H9 (cell line): ENCODE measurements at regions not wholly inside any gene's neighbourhood (a gene's known extent, or its start where the extent isn't known, plus 50 kb on each side); places are given as distances from the start of the nearest gene placed in this dataset.

ENCODE experiments used
- DNase-seq: peaks from one replicate; pipeline ENCODE4 v3.0.0-alpha.2; 2017
- H2AFZ ChIP-seq: one replicate; pipeline ENCODE4 v1.6.1; 2013; ENCODE audit warnings: mild to moderate bottlenecking, low read length, control low read depth, moderate library complexity
- H2AK5ac ChIP-seq: 2 replicates; pipeline ENCODE4 v1.6.1; 2013; ENCODE audit warnings: low read length, control low read depth, mixed read lengths; ENCODE audit not compliant: insufficient read length
- H2BK120ac ChIP-seq: one replicate; pipeline ENCODE4 v1.6.1; 2013; ENCODE audit warnings: low read depth, mild to moderate bottlenecking, low read length, control low read depth, inconsistent platforms; ENCODE audit not compliant: poor library complexity, severe bottlenecking
- H2BK12ac ChIP-seq: 2 replicates; pipeline ENCODE4 v1.6.1; 2013; ENCODE audit warnings: low read length, control low read depth, mixed read lengths, low read depth; ENCODE audit not compliant: insufficient read length
- H2BK15ac ChIP-seq: 2 replicates; pipeline ENCODE4 v1.6.1; 2013; ENCODE audit warnings: low read depth, low read length, control low read depth
- H2BK20ac ChIP-seq: one replicate; pipeline ENCODE4 v1.6.1; 2013; ENCODE audit warnings: low read depth, mild to moderate bottlenecking, low read length, control low read depth, inconsistent platforms; ENCODE audit not compliant: poor library complexity, severe bottlenecking
- H2BK5ac ChIP-seq: 2 replicates; pipeline ENCODE4 v1.6.1; 2013; ENCODE audit warnings: low read length, control low read depth, mixed read lengths; ENCODE audit not compliant: insufficient read length
- H3K14ac ChIP-seq: 2 replicates; pipeline ENCODE4 v1.6.1; 2013; ENCODE audit warnings: low read length, control low read depth; ENCODE audit not compliant: insufficient read depth
- H3K18ac ChIP-seq: 2 replicates; pipeline ENCODE4 v1.6.1; 2013; ENCODE audit warnings: low read depth, mild to moderate bottlenecking, mixed read lengths, low read length, control low read depth; ENCODE audit not compliant: insufficient read length
- H3K23ac ChIP-seq: 2 replicates; pipeline ENCODE4 v1.6.1; 2013; ENCODE audit warnings: low read length, control low read depth, mixed read lengths, low read depth; ENCODE audit not compliant: insufficient read length
- H3K23me2 ChIP-seq: 2 replicates; pipeline ENCODE4 v1.6.1; 2013; ENCODE audit warnings: low read depth, mild to moderate bottlenecking, mixed read lengths, low read length, control low read depth; ENCODE audit not compliant: insufficient read length, poor library complexity, severe bottlenecking
- H3K27ac ChIP-seq: 2 replicates; pipeline ENCODE4 v1.5.1; 2013; ENCODE audit warnings: low read length, control low read depth, mixed read lengths, low read depth; ENCODE audit not compliant: insufficient read length
- H3K27me3 ChIP-seq: 2 replicates; pipeline ENCODE4 v1.6.1; 2013; ENCODE audit warnings: low read length, control low read depth, inconsistent platforms; ENCODE audit not compliant: insufficient read depth
- H3K4ac ChIP-seq: 2 replicates; pipeline ENCODE4 v1.6.1; 2013; ENCODE audit warnings: low read depth, mild to moderate bottlenecking, control low read depth, inconsistent platforms, low read length, moderate library complexity
- H3K4me1 ChIP-seq: 2 replicates; pipeline ENCODE4 v1.6.1; 2013; ENCODE audit warnings: low read length, control low read depth, inconsistent platforms; ENCODE audit not compliant: insufficient read depth
- H3K4me2 ChIP-seq: 2 replicates; pipeline ENCODE4 v1.6.1; 2013; ENCODE audit warnings: low read length, control low read depth, mixed read lengths; ENCODE audit not compliant: insufficient read length, insufficient read depth
- H3K56ac ChIP-seq: 2 replicates; pipeline ENCODE4 v1.6.1; 2013; ENCODE audit warnings: low read depth, mild to moderate bottlenecking, mixed read lengths, low read length, control low read depth; ENCODE audit not compliant: insufficient read length
- H3K79me1 ChIP-seq: 2 replicates; pipeline ENCODE4 v1.6.1; 2013; ENCODE audit warnings: low read depth, mild to moderate bottlenecking, moderate library complexity, low read length, control low read depth, inconsistent platforms; ENCODE audit not compliant: insufficient read depth, poor library complexity, severe bottlenecking
- H3K79me2 ChIP-seq: 2 replicates; pipeline ENCODE4 v1.6.1; 2013; ENCODE audit warnings: low read length, control low read depth, inconsistent platforms; ENCODE audit not compliant: insufficient read depth
- H3K9ac ChIP-seq: 2 replicates; pipeline ENCODE4 v1.6.1; 2013; ENCODE audit warnings: low read length, control low read depth, mixed read lengths; ENCODE audit not compliant: insufficient read length; ENCODE audit errors: extremely low read depth
- H3K9me3 ChIP-seq: one replicate; pipeline ENCODE4 v1.6.1; 2013; ENCODE audit warnings: low read depth, low read length, inconsistent platforms; ENCODE audit not compliant: control insufficient read depth
- H3T11ph ChIP-seq: one replicate; pipeline ENCODE4 v1.6.1; 2013; ENCODE audit warnings: mild to moderate bottlenecking, low read length, control low read depth, inconsistent platforms
- H4K20me1 ChIP-seq: one replicate; pipeline ENCODE4 v1.6.1; 2013; ENCODE audit not compliant: control insufficient read depth, insufficient read length, insufficient read depth
- H4K5ac ChIP-seq: 2 replicates; pipeline ENCODE4 v1.6.1; 2013; ENCODE audit warnings: low read depth, mild to moderate bottlenecking, mixed read lengths, low read length, control low read depth; ENCODE audit not compliant: insufficient read length
- H4K8ac ChIP-seq: replicated peaks from 2 replicates; pipeline ENCODE4 v1.6.1; 2013; ENCODE audit warnings: low read length, control low read depth, mixed read lengths, low read depth; ENCODE audit not compliant: insufficient read length
- H4K91ac ChIP-seq: 2 replicates; pipeline ENCODE4 v1.6.1; 2013; ENCODE audit warnings: low read depth, mild to moderate bottlenecking, moderate library complexity, mixed read lengths, low read length, control low read depth; ENCODE audit not compliant: insufficient read length
- H3K27ac Mint-ChIP-seq, 3 experiments: 2 replicates in 2 of 3; 3 replicates in 1 of 3; pipeline ENCODE4 v1.8.0; 2020 to 2021; ENCODE audit warnings: mixed read lengths in 3 of 3, mild to moderate bottlenecking in 1 of 3, moderate library complexity in 1 of 3
- H3K27me3 Mint-ChIP-seq: 2 replicates; pipeline ENCODE4 v1.8.0; 2021; ENCODE audit warnings: low read depth, mild to moderate bottlenecking, moderate library complexity, mixed read lengths
- H3K36me3 Mint-ChIP-seq, 3 experiments: 2 replicates in 2 of 3; 3 replicates in 1 of 3; pipeline ENCODE4 v1.8.0; 2020 to 2021; ENCODE audit warnings: low read depth in 3 of 3, mixed read lengths in 3 of 3; ENCODE audit not compliant: insufficient read depth in 1 of 3
- H3K4me1 Mint-ChIP-seq, 2 experiments: 2 replicates each; pipeline ENCODE4 v1.8.0; 2020; ENCODE audit warnings: mixed read lengths in 2 of 2
- H3K4me3 Mint-ChIP-seq, 2 experiments: 2 replicates in 1 of 2; 3 replicates in 1 of 2; pipeline ENCODE4 v1.8.0; 2020 to 2021; ENCODE audit warnings: mild to moderate bottlenecking in 2 of 2, mixed read lengths in 2 of 2, moderate library complexity in 1 of 2
- H3K9me3 Mint-ChIP-seq, 2 experiments: 2 replicates in 1 of 2; 3 replicates in 1 of 2; pipeline ENCODE4 v1.8.0; 2020; ENCODE audit warnings: mild to moderate bottlenecking in 2 of 2, mixed read lengths in 2 of 2, moderate library complexity in 1 of 2
- WGBS: extraction: QIAGEN DNeasy Blood & Tissue Kit; methylation state at CpG from one replicate; pipeline ENCODE4 v1.1.7; 2013; ENCODE audit warnings: missing lambda C conversion rate, low lambda C conversion rate, mixed read lengths; ENCODE audit not compliant: insufficient read length; ENCODE audit errors: extremely low coverage; 5-methylcytosine and 5-hydroxymethylcytosine counted together
- TF ChIP-seq, protein P1 (sequence below): fragments of 200-600 bp; sonication (generic); conservative IDR thresholded peaks from 3 replicates; pipeline ENCODE4 v1.8.0; 2021; ENCODE audit warnings: antibody characterized with exemption, mild to moderate bottlenecking

DNA sequence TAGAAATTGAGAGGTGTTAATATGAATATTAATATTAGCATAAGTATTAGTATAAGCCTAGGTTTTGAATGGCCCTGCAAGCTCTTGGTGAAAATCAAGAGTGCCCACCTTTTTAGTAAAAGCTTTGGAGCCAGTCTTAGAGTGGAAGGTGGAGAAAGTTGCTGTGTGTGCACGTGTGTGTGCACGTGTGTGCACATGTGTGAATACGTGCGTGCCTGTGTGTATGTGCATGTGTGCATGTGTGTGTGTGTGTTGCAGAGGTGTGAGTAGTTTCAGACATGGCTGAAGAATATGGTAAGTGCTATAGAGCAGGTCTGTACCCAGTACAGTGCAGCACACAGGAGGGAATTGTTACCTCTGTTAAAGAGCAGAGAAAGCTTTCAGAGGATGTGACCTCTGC lies 74.3 kb downstream of the BOD1 start:
- no peak overlapping the region for H3K4me2 ChIP-seq
- no peak overlapping the region for H2BK20ac ChIP-seq
- no peaks in the 10 kb centered on the region for H3K27me3 ChIP-seq
- H2AFZ ChIP-seq, result no peak overlapping the region
- Mint-ChIP-seq H3K36me3 (no peaks in the 10 kb centered on the region), H3K9me3 (no peaks in the 10 kb centered on the region), H3K4me1 (no peaks in the 10 kb centered on the region; a peak in 1 of 4 replicates), H3K27me3 (peaks cover 12% of the 10 kb centered on the region), H3K4me3 (no peak overlapping the region), H3K27ac (no peak overlapping the region)
- H3K23ac ChIP-seq, result no peak overlapping the region
- no peak overlapping the region for H2BK5ac ChIP-seq
- no peaks in the 10 kb centered on the region for H3K79me1 ChIP-seq
- no peak overlapping the region for H2BK120ac ChIP-seq
- no peak overlapping the region for H2BK15ac ChIP-seq
- no peak for DNase-seq
- no peak overlapping the region for H3K27ac ChIP-seq
- no peaks in the 10 kb centered on the region for H3K23me2 ChIP-seq
- H3K14ac ChIP-seq, result no peak overlapping the region
- H4K8ac ChIP-seq, result no peak overlapping the region
- H3K4me1 ChIP-seq, result no peaks in the 10 kb centered on the region
- no peaks in the 10 kb centered on the region for H3K79me2 ChIP-seq
- TF ChIP-seq, protein P1, sequence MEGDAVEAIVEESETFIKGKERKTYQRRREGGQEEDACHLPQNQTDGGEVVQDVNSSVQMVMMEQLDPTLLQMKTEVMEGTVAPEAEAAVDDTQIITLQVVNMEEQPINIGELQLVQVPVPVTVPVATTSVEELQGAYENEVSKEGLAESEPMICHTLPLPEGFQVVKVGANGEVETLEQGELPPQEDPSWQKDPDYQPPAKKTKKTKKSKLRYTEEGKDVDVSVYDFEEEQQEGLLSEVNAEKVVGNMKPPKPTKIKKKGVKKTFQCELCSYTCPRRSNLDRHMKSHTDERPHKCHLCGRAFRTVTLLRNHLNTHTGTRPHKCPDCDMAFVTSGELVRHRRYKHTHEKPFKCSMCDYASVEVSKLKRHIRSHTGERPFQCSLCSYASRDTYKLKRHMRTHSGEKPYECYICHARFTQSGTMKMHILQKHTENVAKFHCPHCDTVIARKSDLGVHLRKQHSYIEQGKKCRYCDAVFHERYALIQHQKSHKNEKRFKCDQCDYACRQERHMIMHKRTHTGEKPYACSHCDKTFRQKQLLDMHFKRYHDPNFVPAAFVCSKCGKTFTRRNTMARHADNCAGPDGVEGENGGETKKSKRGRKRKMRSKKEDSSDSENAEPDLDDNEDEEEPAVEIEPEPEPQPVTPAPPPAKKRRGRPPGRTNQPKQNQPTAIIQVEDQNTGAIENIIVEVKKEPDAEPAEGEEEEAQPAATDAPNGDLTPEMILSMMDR, result no peak
- no peaks in the 10 kb centered on the region for H3K9me3 ChIP-seq
- H2BK12ac ChIP-seq, result no peak overlapping the region
- no CpG with 5 or more reads among the region's 4 CpGs for WGBS
- no peak overlapping the region for H3K4ac ChIP-seq
- no peak overlapping the region for H3K18ac ChIP-seq
- no peak overlapping the region for H3K56ac ChIP-seq
- H4K5ac ChIP-seq, result no peak overlapping the region
- no peak overlapping the region for H3K9ac ChIP-seq
- no peak overlapping the region for H3T11ph ChIP-seq
- H4K20me1 ChIP-seq, result no peaks in the 10 kb centered on the region
- no peak overlapping the region for H4K91ac ChIP-seq
- no peak overlapping the region for H2AK5ac ChIP-seq
